ENCODE measurements at regions not wholly inside any gene's neighbourhood (a gene's known extent, or its start where the extent isn't known, plus 50 kb on each side); places are given as distances from the start of the nearest gene placed in this dataset.

DNA sequence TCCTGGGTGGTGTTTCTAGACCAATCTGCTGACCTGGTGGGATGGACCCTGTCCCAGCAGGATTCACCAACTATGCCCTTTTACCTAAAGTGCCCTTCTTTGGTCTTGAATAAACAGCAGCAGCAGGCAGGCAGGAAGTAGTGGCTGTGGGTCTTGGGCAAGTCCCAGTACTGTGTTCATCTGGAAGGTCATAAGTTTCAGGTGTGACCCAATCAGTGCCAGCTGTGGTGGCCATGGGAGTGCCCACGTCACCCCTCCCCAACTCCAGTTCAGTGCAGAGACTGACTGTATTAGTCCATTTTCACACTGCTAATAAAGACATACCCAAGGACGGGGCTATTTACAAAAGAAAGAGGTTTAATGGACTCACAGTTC, 148.3 kb upstream of the SRD5A2 start:
- TF ChIP-seq YY1 (IDR thresholded peaks at IDR 0.05; ENCODE audit: insufficient read depth, insufficient read length) (no peak), SUZ12 (IDR thresholded peaks at IDR 0.05; ENCODE audit: extremely low read depth, insufficient read depth, insufficient read length) (no peak), ZNF274 (IDR thresholded peaks at IDR 0.05; ENCODE audit: low read depth, low read length) (no peak)

Data from NT2/D1 (cell line).